ENCODE measurements at regions not wholly inside any gene's neighbourhood (a gene's known extent, or its start where the extent isn't known, plus 50 kb on each side); places are given as distances from the start of the nearest gene placed in this dataset.

DNA sequence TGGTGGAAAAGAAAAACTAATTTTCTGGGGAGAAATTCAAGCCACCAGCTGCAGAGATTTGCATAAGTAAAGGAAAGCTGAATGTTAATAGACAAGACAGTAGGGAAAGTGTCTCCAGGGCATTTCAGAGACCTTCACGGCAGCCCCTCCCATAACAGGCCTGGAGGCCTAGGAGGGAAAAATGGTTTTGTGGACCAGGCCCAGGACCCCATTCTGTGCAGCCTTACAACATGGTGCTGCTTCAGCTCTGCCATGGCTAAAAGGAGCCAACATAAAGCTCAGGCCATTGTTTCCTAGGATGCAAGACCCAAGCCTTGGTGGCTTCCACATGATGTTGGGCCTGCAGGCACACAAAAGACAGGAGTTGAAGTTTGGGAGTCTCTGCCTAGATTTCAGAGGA, 697.1 kb downstream of the SOCS6 start:
- Histone ChIP-seq H3K27ac (ENCODE audit: low read depth in 1 of 2, low read length in 2 of 2) (no peak overlapping the region), H3K4me3 (ENCODE audit: low read length in 2 of 2) (no peak overlapping the region), H3K27me3 (ENCODE audit: control insufficient read depth in 1 of 2, insufficient read depth in 2 of 2, low read length in 1 of 2) (no peaks in the 10 kb centered on the region), H3K9me3 (ENCODE audit: control insufficient read depth, low read length) (peaks cover 1% of the 10 kb centered on the region), H3K36me3 (ENCODE audit: control insufficient read depth in 1 of 2, insufficient read depth in 2 of 2, low read length in 1 of 2) (no peaks in the 10 kb centered on the region), H3K4me1 (ENCODE audit: control insufficient read depth in 1 of 2, insufficient read depth in 2 of 2, low read length in 2 of 2) (no peaks in the 10 kb centered on the region)
- ATAC-seq (ENCODE audit: low FRiP score) (no peak), DNase-seq (no peak)
- WGBS, 2 donors: 93 to 96% methylated on average over 1 of the region's 1 CpG
- intact Hi-C loops (cut with DNase I): no loop called here

DNA sequence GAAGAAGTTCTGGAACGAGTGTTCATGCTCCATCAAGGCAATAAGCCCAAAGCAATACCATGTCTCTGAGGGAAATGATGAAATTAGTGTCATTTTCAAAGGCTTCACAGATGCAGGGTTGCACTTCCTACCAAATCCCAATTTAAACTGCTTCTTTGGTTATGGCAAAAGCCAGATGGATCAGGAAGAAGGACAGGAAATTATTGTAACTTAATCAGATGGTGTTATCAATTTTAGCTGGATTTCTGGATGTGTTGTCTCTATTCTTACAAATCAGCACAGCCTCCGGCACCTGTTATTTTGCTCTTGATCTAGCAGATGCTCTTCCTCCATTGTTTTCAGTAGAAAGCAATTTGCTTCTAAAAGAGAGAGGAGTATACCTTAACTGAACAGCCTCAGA, 693.4 kb downstream of the SOCS6 start:
- intact Hi-C loops (cut with DNase I): no loop called here
- no peak overlapping the region for H3K27ac ChIP-seq (ENCODE audit: low read depth in 1 of 2, low read length in 2 of 2)
- H3K27me3 ChIP-seq (ENCODE audit: control insufficient read depth in 1 of 2, insufficient read depth in 2 of 2, low read length in 1 of 2): no peaks in the 10 kb centered on the region
- WGBS, 2 donors: 82 to 83% methylated on average over 2 of the region's 2 CpGs
- H3K9me3 ChIP-seq (ENCODE audit: control insufficient read depth, low read length): peaks cover 1% of the 10 kb centered on the region
- no peaks in the 10 kb centered on the region for H3K36me3 ChIP-seq (ENCODE audit: control insufficient read depth in 1 of 2, insufficient read depth in 2 of 2, low read length in 1 of 2)
- ATAC-seq (ENCODE audit: low FRiP score) (no peak), DNase-seq (no peak)
- no peaks in the 10 kb centered on the region for H3K4me1 ChIP-seq (ENCODE audit: control insufficient read depth in 1 of 2, insufficient read depth in 2 of 2, low read length in 2 of 2)
- no peak overlapping the region for H3K4me3 ChIP-seq (ENCODE audit: low read length in 2 of 2)

DNA sequence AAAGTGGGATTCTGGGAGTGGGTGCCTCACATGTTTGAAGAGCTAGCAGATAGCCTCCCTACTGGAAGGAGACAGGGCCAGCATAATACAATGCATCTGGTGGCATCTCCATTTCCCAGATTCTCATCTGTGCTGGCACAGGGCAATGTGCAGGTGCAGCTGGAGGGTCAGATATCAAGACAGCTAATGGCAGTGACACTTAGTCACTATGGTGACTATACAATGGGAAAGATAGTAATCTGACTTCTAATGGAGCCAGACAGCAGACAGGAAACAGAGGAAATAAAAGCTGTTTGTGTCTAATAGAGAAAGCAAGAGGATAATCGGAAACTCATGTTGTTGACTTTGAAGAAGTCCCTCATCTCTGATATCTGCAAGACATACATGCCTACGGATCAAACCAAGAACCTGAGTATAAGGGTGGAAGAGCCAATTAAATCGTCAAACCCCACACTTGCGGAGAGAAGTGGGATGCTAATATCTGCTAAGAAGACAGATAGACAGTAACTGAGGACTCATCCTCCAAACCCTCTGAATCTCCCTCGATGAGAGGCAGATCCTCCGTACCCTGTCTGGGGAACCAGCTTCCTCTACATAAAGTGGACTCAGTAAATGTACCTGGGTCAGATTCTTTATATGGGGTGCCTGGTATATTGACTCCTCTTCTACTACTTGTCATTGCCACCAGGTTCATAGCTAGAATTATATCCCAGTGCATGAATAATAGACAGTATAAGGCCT, 692.7 kb downstream of the SOCS6 start:
- ATAC-seq (ENCODE audit: low FRiP score): no peak
- intact Hi-C loops (cut with DNase I): no loop called here
- Histone ChIP-seq H3K36me3 (ENCODE audit: control insufficient read depth in 1 of 2, insufficient read depth in 2 of 2, low read length in 1 of 2) (no peaks in the 10 kb centered on the region), H3K27ac (ENCODE audit: low read depth in 1 of 2, low read length in 2 of 2) (no peak overlapping the region), H3K4me1 (ENCODE audit: control insufficient read depth in 1 of 2, insufficient read depth in 2 of 2, low read length in 2 of 2) (no peaks in the 10 kb centered on the region), H3K9me3 (ENCODE audit: control insufficient read depth, low read length) (peaks cover 1% of the 10 kb centered on the region), H3K4me3 (ENCODE audit: low read length in 2 of 2) (no peak overlapping the region), H3K27me3 (ENCODE audit: control insufficient read depth in 1 of 2, insufficient read depth in 2 of 2, low read length in 1 of 2) (no peaks in the 10 kb centered on the region)
- WGBS, 2 donors: 86 to 88% methylated on average over 6 of the region's 6 CpGs
- DNase-seq: no peak

DNA sequence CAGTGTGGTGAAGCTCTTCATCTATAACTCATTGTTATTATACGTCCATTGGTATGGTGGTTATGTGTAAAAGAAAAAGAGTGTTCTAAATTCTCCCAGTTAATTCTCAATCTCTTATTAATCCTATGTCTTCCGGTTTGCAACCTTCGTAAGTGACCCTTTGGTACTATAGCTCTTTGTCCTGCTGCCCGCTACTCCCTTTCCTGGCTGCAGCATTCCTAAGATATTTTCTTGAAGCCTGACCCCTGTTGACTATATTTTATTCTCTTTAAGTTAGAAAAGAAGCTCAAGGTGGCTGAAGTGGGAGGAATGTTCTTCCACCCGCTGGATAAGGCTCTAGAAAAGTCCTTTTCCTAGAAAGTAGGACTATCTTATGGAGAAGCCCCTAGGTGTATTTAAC, 684.8 kb downstream of the SOCS6 start:
- Histone ChIP-seq H3K9me3 (ENCODE audit: control insufficient read depth, low read length) (no peaks in the 10 kb centered on the region), H3K4me1 (ENCODE audit: control insufficient read depth in 1 of 2, insufficient read depth in 2 of 2, low read length in 2 of 2) (no peaks in the 10 kb centered on the region), H3K27me3 (ENCODE audit: control insufficient read depth in 1 of 2, insufficient read depth in 2 of 2, low read length in 1 of 2) (no peaks in the 10 kb centered on the region), H3K36me3 (ENCODE audit: control insufficient read depth in 1 of 2, insufficient read depth in 2 of 2, low read length in 1 of 2) (no peaks in the 10 kb centered on the region), H3K4me3 (ENCODE audit: low read length in 2 of 2) (no peak overlapping the region), H3K27ac (ENCODE audit: low read depth in 1 of 2, low read length in 2 of 2) (no peak overlapping the region)
- 49% methylated on average over 5 of the region's 5 CpGs for WGBS, 2 donors
- DNase-seq (no peak), ATAC-seq (ENCODE audit: low FRiP score) (no peak)
- intact Hi-C loops (cut with DNase I): no loop called here

DNA sequence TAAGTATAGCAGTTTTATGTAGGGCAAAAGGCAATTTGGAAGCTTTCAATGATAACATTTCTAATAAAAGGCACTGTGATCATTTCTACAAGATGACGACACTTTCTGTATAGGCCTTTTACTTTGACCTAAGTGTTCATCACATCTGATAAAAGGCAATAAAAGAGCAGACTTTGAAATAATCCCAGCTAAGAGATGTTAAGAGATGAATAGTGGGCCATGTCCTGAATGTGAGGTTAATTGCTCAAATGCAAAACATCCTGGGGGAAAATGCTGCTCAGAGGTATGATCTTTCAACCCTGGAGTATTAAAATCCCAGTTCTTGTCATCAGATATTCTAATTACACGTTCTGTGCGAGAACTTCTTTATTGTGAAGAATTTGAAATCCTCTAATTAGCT, 677.6 kb downstream of the SOCS6 start:
- H3K27ac ChIP-seq (ENCODE audit: low read depth in 1 of 2, low read length in 2 of 2): no peak overlapping the region
- no peaks in the 10 kb centered on the region for H3K27me3 ChIP-seq (ENCODE audit: control insufficient read depth in 1 of 2, insufficient read depth in 2 of 2, low read length in 1 of 2)
- 88 to 89% methylated on average over 3 of the region's 3 CpGs for WGBS, 2 donors
- intact Hi-C loops (cut with DNase I): no loop called here
- no peaks in the 10 kb centered on the region for H3K4me1 ChIP-seq (ENCODE audit: control insufficient read depth in 1 of 2, insufficient read depth in 2 of 2, low read length in 2 of 2)
- DNase-seq (no peak), ATAC-seq (ENCODE audit: low FRiP score) (no peak)
- no peaks in the 10 kb centered on the region for H3K9me3 ChIP-seq (ENCODE audit: control insufficient read depth, low read length)
- no peak overlapping the region for H3K4me3 ChIP-seq (ENCODE audit: low read length in 2 of 2)
- no peaks in the 10 kb centered on the region for H3K36me3 ChIP-seq (ENCODE audit: control insufficient read depth in 1 of 2, insufficient read depth in 2 of 2, low read length in 1 of 2)

DNA sequence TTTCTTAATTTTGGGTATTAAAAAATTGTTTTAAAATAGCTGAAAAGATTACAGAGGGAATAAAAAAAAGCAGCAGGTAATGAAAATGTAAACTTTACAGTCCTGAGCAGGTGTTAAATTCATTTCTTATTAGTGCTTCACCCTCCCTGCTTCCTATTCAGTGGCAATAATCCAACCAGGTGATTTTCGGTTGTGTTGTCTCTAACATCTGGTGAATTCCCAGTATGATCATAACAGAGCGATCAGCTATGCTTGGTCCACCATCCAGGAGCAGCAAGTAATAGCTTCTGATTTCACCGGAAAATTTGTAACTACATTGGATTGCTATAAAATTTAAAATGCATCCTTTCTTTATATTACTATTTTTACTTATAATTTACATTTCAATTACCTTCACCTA, 673.1 kb downstream of the SOCS6 start:
- Histone ChIP-seq H3K4me3 (ENCODE audit: low read length in 2 of 2) (no peak overlapping the region), H3K27ac (ENCODE audit: low read depth in 1 of 2, low read length in 2 of 2) (no peak overlapping the region), H3K27me3 (ENCODE audit: control insufficient read depth in 1 of 2, insufficient read depth in 2 of 2, low read length in 1 of 2) (no peaks in the 10 kb centered on the region), H3K4me1 (ENCODE audit: control insufficient read depth in 1 of 2, insufficient read depth in 2 of 2, low read length in 2 of 2) (no peaks in the 10 kb centered on the region), H3K9me3 (ENCODE audit: control insufficient read depth, low read length) (no peaks in the 10 kb centered on the region), H3K36me3 (ENCODE audit: control insufficient read depth in 1 of 2, insufficient read depth in 2 of 2, low read length in 1 of 2) (no peaks in the 10 kb centered on the region)
- 92 to 94% methylated on average over 3 of the region's 3 CpGs for WGBS, 2 donors
- intact Hi-C loops (cut with DNase I): no loop called here
- DNase-seq (no peak), ATAC-seq (ENCODE audit: low FRiP score) (no peak)

DNA sequence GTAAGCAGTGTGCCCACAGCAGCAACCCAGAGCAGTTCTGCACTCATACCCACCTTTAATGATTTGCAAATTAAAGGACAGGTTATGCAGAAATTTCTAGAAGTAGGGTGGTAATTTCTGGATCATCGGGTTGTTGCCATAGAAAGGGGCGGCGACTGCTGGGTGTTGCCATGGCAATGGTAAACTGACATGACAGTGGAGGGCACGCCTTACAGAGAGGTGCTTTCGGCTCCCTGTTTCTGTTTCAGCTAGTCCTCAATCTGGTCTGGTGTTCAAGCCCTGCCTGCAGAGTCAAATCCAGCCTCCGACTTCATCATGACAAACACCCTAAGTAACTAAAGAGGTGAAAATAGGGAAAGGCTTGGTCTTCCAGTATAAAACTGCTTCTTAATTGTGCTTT, 667.7 kb downstream of the SOCS6 start:
- no peaks in the 10 kb centered on the region for H3K4me1 ChIP-seq (ENCODE audit: control insufficient read depth in 1 of 2, insufficient read depth in 2 of 2, low read length in 2 of 2)
- ATAC-seq (ENCODE audit: low FRiP score): no peak
- WGBS, 2 donors: 81 to 88% methylated on average over 6 of the region's 6 CpGs
- no peaks in the 10 kb centered on the region for H3K27me3 ChIP-seq (ENCODE audit: control insufficient read depth in 1 of 2, insufficient read depth in 2 of 2, low read length in 1 of 2)
- H3K36me3 ChIP-seq (ENCODE audit: control insufficient read depth in 1 of 2, insufficient read depth in 2 of 2, low read length in 1 of 2): no peaks in the 10 kb centered on the region
- no peak overlapping the region for H3K27ac ChIP-seq (ENCODE audit: low read depth in 1 of 2, low read length in 2 of 2)
- no peak for DNase-seq
- intact Hi-C loops (cut with DNase I): no loop called here
- no peak overlapping the region for H3K4me3 ChIP-seq (ENCODE audit: low read length in 2 of 2)
- H3K9me3 ChIP-seq (ENCODE audit: control insufficient read depth, low read length): no peaks in the 10 kb centered on the region

DNA sequence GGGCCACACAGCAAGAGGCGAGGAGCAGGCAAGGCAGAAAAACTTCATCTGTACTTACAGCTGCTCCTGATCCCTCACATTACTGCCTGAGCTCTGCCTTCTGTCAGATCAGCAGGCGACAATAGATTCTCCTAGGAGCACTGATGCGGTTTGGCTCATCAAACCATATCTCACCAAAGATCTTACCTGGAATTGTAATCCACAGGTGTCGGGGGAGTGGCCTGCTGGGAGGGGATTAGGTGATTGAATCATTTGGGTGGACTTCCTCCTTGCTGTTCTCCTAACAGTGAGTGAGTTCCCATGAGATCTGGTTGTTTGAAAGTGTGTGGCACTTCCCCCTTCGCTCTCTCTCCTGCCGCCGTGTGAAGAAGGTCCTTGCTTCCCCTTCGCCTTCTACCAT, 647.3 kb downstream of the SOCS6 start:
- ATAC-seq (ENCODE audit: low FRiP score) (no peak), DNase-seq (no peak)
- Histone ChIP-seq H3K27ac (ENCODE audit: low read depth in 1 of 2, low read length in 2 of 2) (no peak overlapping the region), H3K4me1 (ENCODE audit: control insufficient read depth in 1 of 2, insufficient read depth in 2 of 2, low read length in 2 of 2) (no peaks in the 10 kb centered on the region), H3K9me3 (ENCODE audit: control insufficient read depth, low read length) (no peaks in the 10 kb centered on the region), H3K4me3 (ENCODE audit: low read length in 2 of 2) (no peak overlapping the region), H3K36me3 (ENCODE audit: control insufficient read depth in 1 of 2, insufficient read depth in 2 of 2, low read length in 1 of 2) (no peaks in the 10 kb centered on the region), H3K27me3 (ENCODE audit: control insufficient read depth in 1 of 2, insufficient read depth in 2 of 2, low read length in 1 of 2) (no peaks in the 10 kb centered on the region)
- intact Hi-C loops (cut with DNase I): no loop called here
- 89 to 94% methylated on average over 8 of the region's 8 CpGs for WGBS, 2 donors

DNA sequence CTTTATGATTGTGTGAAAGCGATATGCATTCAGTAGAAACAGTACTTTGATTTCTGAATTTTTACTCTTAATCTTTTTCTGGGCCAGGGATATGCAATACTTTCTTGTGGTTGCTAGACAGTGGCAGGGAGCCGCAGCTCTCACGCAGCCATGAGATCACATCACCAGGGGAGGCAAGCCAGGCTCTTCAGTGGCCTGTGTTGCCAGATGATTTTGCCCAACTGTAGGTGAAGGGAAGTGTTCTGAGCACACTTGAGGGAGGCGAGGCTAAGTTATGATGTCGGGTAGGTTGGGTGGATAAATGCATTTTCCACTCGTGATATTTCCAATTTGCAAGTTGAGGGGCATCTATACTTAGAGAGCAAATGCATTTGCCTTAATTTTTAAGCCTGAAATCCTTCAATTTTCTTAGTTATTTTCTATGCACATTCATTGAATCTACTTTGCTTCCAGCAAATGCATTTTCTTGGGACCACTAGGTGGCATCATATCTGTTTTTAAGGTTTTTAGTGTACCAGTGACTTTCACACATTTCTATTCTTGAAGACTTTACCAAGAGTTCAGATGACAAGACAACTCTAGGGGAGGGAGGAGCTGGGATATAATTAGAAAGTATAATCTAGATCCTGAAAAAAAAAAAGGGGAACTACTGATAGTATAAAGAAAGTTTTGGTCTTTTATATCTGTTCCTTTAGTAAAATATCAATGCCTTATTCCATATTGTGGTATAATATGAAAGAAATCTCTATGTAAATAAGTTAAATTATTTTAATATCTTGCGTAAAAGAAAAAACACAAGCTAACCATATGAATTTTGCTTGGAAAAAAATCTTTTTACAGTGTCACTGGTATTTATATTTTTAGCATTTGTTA, 643.3 kb downstream of the SOCS6 start:
- Histone ChIP-seq H3K27me3 (ENCODE audit: control insufficient read depth in 1 of 2, insufficient read depth in 2 of 2, low read length in 1 of 2) (no peaks in the 10 kb centered on the region), H3K4me1 (ENCODE audit: control insufficient read depth in 1 of 2, insufficient read depth in 2 of 2, low read length in 2 of 2) (no peaks in the 10 kb centered on the region), H3K9me3 (ENCODE audit: control insufficient read depth, low read length) (no peaks in the 10 kb centered on the region), H3K27ac (ENCODE audit: low read depth in 1 of 2, low read length in 2 of 2) (no peak overlapping the region), H3K36me3 (ENCODE audit: control insufficient read depth in 1 of 2, insufficient read depth in 2 of 2, low read length in 1 of 2) (no peaks in the 10 kb centered on the region), H3K4me3 (ENCODE audit: low read length in 2 of 2) (no peak overlapping the region)
- intact Hi-C loops (cut with DNase I): no loop called here
- ATAC-seq (ENCODE audit: low FRiP score) (no peak), DNase-seq (no peak)
- WGBS, 2 donors: 46 to 49% methylated on average over 7 of the region's 7 CpGs

Data from aorta (tissue), 5 donors.